OCI-LY7 (cell line): ENCODE measurements at regions not wholly inside any gene's neighbourhood (a gene's known extent, or its start where the extent isn't known, plus 50 kb on each side); places are given as distances from the start of the nearest gene placed in this dataset.

ENCODE experiments used
- BruUV-seq: library from RNA; stranded (reverse); fragments of 400-500 nt; replicated peaks from 2 replicates; lab custom pipeline; 2021; lab: Mats Ljungman, UMichigan
- CTCF ChIA-PET: fragments of 300-600 bp; sonication (Branson Sonifier 250); formaldehyde crosslinking; loops from one replicate; lab custom pipeline; 2022; ENCODE audit warnings: antibody characterized with exemption; ENCODE audit not compliant: unreplicated experiment; lab: Charles Lee
- POLR2A ChIA-PET: fragments of 300-600 bp; sonication (Branson Sonifier 250); formaldehyde crosslinking; loops from one replicate; lab custom pipeline; 2022; ENCODE audit warnings: antibody characterized with exemption; lab: Charles Lee
- DNase-seq: peaks from one replicate; pipeline ENCODE4 v3.0.0-alpha.2; 2015; ENCODE audit warnings: low spot score
- H2AFZ ChIP-seq: fragments of 200-600 bp; sonication (generic), shearing (Covaris generic); 2 replicates; pipeline ENCODE4 v1.6.1; 2014; ENCODE audit warnings: mild to moderate bottlenecking, antibody characterized with exemption, low read length, moderate library complexity
- H3K27ac ChIP-seq: fragments of 200-600 bp; sonication (generic); 2 replicates; pipeline ENCODE4 v1.5.1; 2014; ENCODE audit warnings: mixed run types, low read depth, mild to moderate bottlenecking, moderate library complexity, low read length, inconsistent platforms; ENCODE audit not compliant: poor library complexity, severe bottlenecking
- H3K36me3 ChIP-seq: fragments of 200-600 bp; sonication (generic); 2 replicates; pipeline ENCODE4 v1.6.1; 2014; ENCODE audit warnings: mild to moderate bottlenecking, antibody characterized with exemption, low read length, moderate library complexity, mixed read lengths; ENCODE audit not compliant: insufficient read depth
- H3K4me1 ChIP-seq: fragments of 200-600 bp; sonication (generic); 2 replicates; pipeline ENCODE4 v1.5.1; 2014; ENCODE audit warnings: mild to moderate bottlenecking, low read length; ENCODE audit not compliant: insufficient read depth, poor library complexity, severe bottlenecking
- H3K4me2 ChIP-seq: fragments of 200-600 bp; sonication (generic); 2 replicates; pipeline ENCODE4 v1.6.1; 2014; ENCODE audit warnings: mild to moderate bottlenecking, low read length
- H3K4me3 ChIP-seq: fragments of 200-600 bp; sonication (generic); 2 replicates; pipeline ENCODE4 v1.5.1; 2014; ENCODE audit warnings: mild to moderate bottlenecking, low read depth, low read length; ENCODE audit not compliant: poor library complexity, severe bottlenecking
- H3K79me2 ChIP-seq: fragments of 200-600 bp; sonication (generic); 2 replicates; pipeline ENCODE4 v1.6.1; 2016; ENCODE audit warnings: low read depth, mild to moderate bottlenecking, low read length, moderate library complexity, mixed read lengths; ENCODE audit not compliant: insufficient read depth
- H3K9me2 ChIP-seq: fragments of 200-600 bp; sonication (generic); 2 replicates; pipeline ENCODE4 v1.6.1; 2016; ENCODE audit warnings: mild to moderate bottlenecking, low read length, mixed read lengths; ENCODE audit not compliant: insufficient read depth
- H3K9me3 ChIP-seq: fragments of 200-600 bp; sonication (generic); 2 replicates; pipeline ENCODE4 v1.6.1; 2014; ENCODE audit warnings: mild to moderate bottlenecking, mixed run types, low read length, mixed read lengths
- H4K20me1 ChIP-seq: fragments of 200-600 bp; sonication (generic); 2 replicates; pipeline ENCODE4 v1.6.1; 2014; ENCODE audit warnings: mild to moderate bottlenecking, antibody characterized with exemption, low read length, moderate library complexity, mixed read lengths; ENCODE audit not compliant: insufficient read depth
- CTCF ChIP-seq: fragments of 200-600 bp; sonication (generic); conservative IDR thresholded peaks from 2 replicates; pipeline ENCODE4 v1.5.1; 2014; ENCODE audit warnings: mild to moderate bottlenecking, antibody characterized with exemption, low read length, moderate library complexity, mixed read lengths
- EZH2phosphoT487 ChIP-seq: fragments of 200-600 bp; sonication (generic); IDR thresholded peaks from 2 replicates; pipeline ENCODE4 v1.6.1; 2018; ENCODE audit warnings: low read depth, borderline replicate concordance, mild to moderate bottlenecking, mixed run types, antibody characterized with exemption, low read length, moderate library complexity, mixed read lengths
- intact Hi-C: fragments of 100-400 bp; cut with micrococcal nuclease; formaldehyde crosslinking; loops from one replicate; pipeline ENCODE4 v1.10.0; 2022; ENCODE audit not compliant: unreplicated experiment

- Histone ChIP-seq H3K4me2 (no peak overlapping the region), H3K27ac (no peak overlapping the region), H3K4me3 (no peak overlapping the region), H3K9me2 (no peaks in the 10 kb centered on the region), H3K36me3 (no peaks in the 10 kb centered on the region), H4K20me1 (no peaks in the 10 kb centered on the region), H3K79me2 (no peaks in the 10 kb centered on the region), H2AFZ (no peak overlapping the region), H3K9me3 (no peaks in the 10 kb centered on the region), H3K4me1 (no peaks in the 10 kb centered on the region)
- POLR2A ChIA-PET = no interaction called here
- no peak for DNase-seq
- TF ChIP-seq EZH2phosphoT487 (no peak), CTCF (no peak)
- BruUV-seq = no TSS peak
- intact Hi-C loops = no loop called here
- CTCF ChIA-PET = no interaction called here
These were observed 447.1 kb upstream of the MAP3K7 start for GRCh38 chr6:91033964-91034363.

GRCh38 chr6:91031581-91031980, 444.7 kb upstream of the MAP3K7 start:
- H3K4me3 ChIP-seq = no peak overlapping the region
- H3K4me2 ChIP-seq = no peak overlapping the region
- POLR2A ChIA-PET = no interaction called here
- no peaks in the 10 kb centered on the region for H3K4me1 ChIP-seq
- intact Hi-C loops = no loop called here
- H3K79me2 ChIP-seq = no peaks in the 10 kb centered on the region
- H3K36me3 ChIP-seq = no peaks in the 10 kb centered on the region
- no peak for DNase-seq
- CTCF ChIA-PET = no interaction called here
- no peaks in the 10 kb centered on the region for H3K9me2 ChIP-seq
- H4K20me1 ChIP-seq = no peaks in the 10 kb centered on the region
- H3K9me3 ChIP-seq = no peaks in the 10 kb centered on the region
- no peak overlapping the region for H2AFZ ChIP-seq
- TF ChIP-seq CTCF = no peak
- no peak for TF ChIP-seq EZH2phosphoT487
- BruUV-seq = no TSS peak
- H3K27ac ChIP-seq = no peak overlapping the region

GRCh38 chr6:91029211-91029610, 442.3 kb upstream of the MAP3K7 start:
- H3K9me2 ChIP-seq = no peaks in the 10 kb centered on the region
- no peak for TF ChIP-seq CTCF
- no peak for TF ChIP-seq EZH2phosphoT487
- H3K79me2 ChIP-seq = no peaks in the 10 kb centered on the region
- intact Hi-C loops = no loop called here
- H2AFZ ChIP-seq = no peak overlapping the region
- no peaks in the 10 kb centered on the region for H3K36me3 ChIP-seq
- no peaks in the 10 kb centered on the region for H3K4me1 ChIP-seq
- no peak overlapping the region for H3K4me2 ChIP-seq
- no peak for DNase-seq
- no peak overlapping the region for H3K27ac ChIP-seq
- H3K9me3 ChIP-seq = no peaks in the 10 kb centered on the region
- ChIA-PET CTCF (no interaction called here), POLR2A (no interaction called here)
- H3K4me3 ChIP-seq = no peak overlapping the region
- no peaks in the 10 kb centered on the region for H4K20me1 ChIP-seq
- BruUV-seq = no TSS peak
